HepG2 (cell line): ENCODE measurements at regions not wholly inside any gene's neighbourhood (a gene's known extent, or its start where the extent isn't known, plus 50 kb on each side); places are given as distances from the start of the nearest gene placed in this dataset.
A peak's percentile ranks its signal among the peaks of the same experiment; 100 is the strongest.

ENCODE experiments used
- CHCHD3 ChIP-seq: sonication (generic); formaldehyde crosslinking; IDR thresholded peaks from 2 replicates; pipeline ENCODE4 v1.8.0; 2022; ENCODE audit warnings: mild to moderate bottlenecking, missing genetic modification reagents, moderate library complexity
- DMAP1 ChIP-seq: IDR thresholded peaks from 2 replicates; pipeline ENCODE4 v1.6.1; 2016
- DMTF1 ChIP-seq: sonication (generic); formaldehyde crosslinking; IDR thresholded peaks from 2 replicates; pipeline ENCODE4 v1.4.0; 2020; ENCODE audit warnings: mild to moderate bottlenecking, missing genetic modification reagents
- HMG20A ChIP-seq: IDR thresholded peaks from 2 replicates; pipeline ENCODE4 v1.6.1; 2016; ENCODE audit warnings: borderline replicate concordance
- HMGA1 ChIP-seq: sonication (generic); formaldehyde crosslinking; conservative IDR thresholded peaks from 2 replicates; pipeline ENCODE4 v1.4.0; 2020; ENCODE audit warnings: missing genetic modification reagents
- HNRNPLL ChIP-seq: fragments of 200-400 bp; formaldehyde crosslinking; IDR thresholded peaks from 2 replicates; pipeline ENCODE4 v1.6.1; 2017; ENCODE audit warnings: mild to moderate bottlenecking, low read depth, low read length; ENCODE audit not compliant: poor library complexity, severe bottlenecking
- ISL2 ChIP-seq: sonication (generic); formaldehyde crosslinking; IDR thresholded peaks from 2 replicates; pipeline ENCODE4 v1.5.0; 2020; ENCODE audit warnings: missing genetic modification reagents
- KDM4B ChIP-seq: sonication (generic); formaldehyde crosslinking; IDR thresholded peaks from 2 replicates; pipeline ENCODE4 v1.4.0; 2020; ENCODE audit warnings: missing genetic modification reagents
- NRL ChIP-seq: sonication (generic); formaldehyde crosslinking; IDR thresholded peaks from 2 replicates; pipeline ENCODE4 v1.5.0; 2020; ENCODE audit warnings: missing genetic modification reagents, mild to moderate bottlenecking, moderate library complexity, borderline replicate concordance
- RAD21 ChIP-seq: fragments of 450-650 bp; formaldehyde crosslinking; IDR thresholded peaks from 2 replicates; pipeline ENCODE4 v1.5.0; 2020; ENCODE audit warnings: mild to moderate bottlenecking
- SAP130 ChIP-seq: IDR thresholded peaks from 2 replicates; pipeline ENCODE4 v1.6.1; 2016; ENCODE audit warnings: low read depth
- SOX6 ChIP-seq, 2 experiments: fragments of 450-650 bp in 1 of 2; sonication (generic) in 1 of 2; formaldehyde crosslinking in 1 of 2; IDR thresholded peaks; 2 replicates each; pipeline versions ENCODE4 v1.4.0 to v1.6.1; 2017 to 2020; ENCODE audit warnings: antibody characterized with exemption in 1 of 2, mild to moderate bottlenecking in 1 of 2, missing genetic modification reagents in 1 of 2
- SP2 ChIP-seq: sonication (generic); formaldehyde crosslinking; IDR thresholded peaks from 2 replicates; pipeline ENCODE4 v1.5.1; 2020; ENCODE audit warnings: mild to moderate bottlenecking, missing genetic modification reagents
- TARDBP ChIP-seq: sonication (generic); formaldehyde crosslinking; IDR thresholded peaks from 2 replicates; pipeline ENCODE4 v1.8.0; 2022; ENCODE audit warnings: mild to moderate bottlenecking, missing genetic modification reagents
- TBX2 ChIP-seq: sonication (generic); formaldehyde crosslinking; IDR thresholded peaks from 2 replicates; pipeline ENCODE4 v1.5.0; 2020; ENCODE audit warnings: missing genetic modification reagents, mild to moderate bottlenecking, borderline replicate concordance
- TFDP1 ChIP-seq: IDR thresholded peaks from 2 replicates; pipeline ENCODE4 v1.6.1; 2016; ENCODE audit warnings: missing compliant biosample characterization, missing genetic modification reagents, borderline replicate concordance
- XRCC5 ChIP-seq: fragments of 200-400 bp; formaldehyde crosslinking; optimal IDR thresholded peaks from 2 replicates; pipeline ENCODE3; 2017; ENCODE audit warnings: mild to moderate bottlenecking, low read length
- ZNF639 ChIP-seq: conservative IDR thresholded peaks from 2 replicates; pipeline ENCODE4 v1.6.1; 2018; ENCODE audit warnings: missing genetic modification reagents
- ZNF687 ChIP-seq: sonication (generic); formaldehyde crosslinking; IDR thresholded peaks from 2 replicates; pipeline ENCODE4 v1.5.1; 2020; ENCODE audit warnings: mild to moderate bottlenecking, missing genetic modification reagents, moderate library complexity
- ZNF768 ChIP-seq: sonication (generic); formaldehyde crosslinking; IDR thresholded peaks from 2 replicates; pipeline ENCODE4 v1.4.0; 2020; ENCODE audit warnings: missing genetic modification reagents
- ZSCAN31 ChIP-seq: sonication (generic); formaldehyde crosslinking; IDR thresholded peaks from 2 replicates; pipeline ENCODE4 v1.5.0; 2020; ENCODE audit warnings: low read depth, mild to moderate bottlenecking, missing genetic modification reagents

- TF ChIP-seq ZNF639 (CRISPR knock-in tag): no peak
- 0 out of 2 replicates have a peak, but pooled peaks have one; percentile 41 for TF ChIP-seq SP2 (CRISPR knock-in tag)
- TF ChIP-seq TFDP1 (CRISPR knock-in tag): peak; percentile 55; the same call in 1 of the 2 replicates
- peak; percentile 50 for TF ChIP-seq NRL (CRISPR knock-in tag)
- no peak for TF ChIP-seq HMGA1 (CRISPR knock-in tag)
- peak; percentile 89 for TF ChIP-seq ZNF687 (CRISPR knock-in tag)
- peak; percentile 64 for TF ChIP-seq RAD21 (CRISPR knock-in tag)
- peak; percentile 72 for TF ChIP-seq SAP130 (CRISPR knock-in tag)
- TF ChIP-seq XRCC5: peak; percentile 68
- TF ChIP-seq HNRNPLL: peak; percentile 94
- TF ChIP-seq TARDBP (CRISPR knock-in tag): peak; percentile 77
- peak; percentile 32; the same call in 1 of the 2 replicates for TF ChIP-seq KDM4B (CRISPR knock-in tag)
- TF ChIP-seq ZSCAN31: no peak; the same call in 1 of the 2 replicates
- peak; percentile 91; the same call in 1 of the 2 replicates for TF ChIP-seq CHCHD3 (CRISPR knock-in tag)
- no peak for TF ChIP-seq DMTF1
- peak; percentile 47; the same call in 1 of the 2 replicates for TF ChIP-seq ZNF768 (CRISPR knock-in tag)
- TF ChIP-seq HMG20A (CRISPR knock-in tag): peak; percentile 16; the same call in 1 of the 2 replicates
- TF ChIP-seq ISL2 (CRISPR knock-in tag): peak; percentile 57; the same call in 1 of the 2 replicates
- TF ChIP-seq DMAP1 (CRISPR knock-in tag): peak; percentile 84
- peak; percentile 77 for TF ChIP-seq TBX2 (CRISPR knock-in tag)
- no peak for TF ChIP-seq SOX6 (IDR thresholded peaks at IDR 0.05)
- TF ChIP-seq SOX6 (CRISPR knock-in tag; IDR thresholded peaks at IDR 0.05): peak; percentile 45
Measured at GRCh38 chr1:9181990-9182783, 52.4 kb upstream of the H6PD start (continued).
